IMR-90 (cell line): ENCODE measurements at regions not wholly inside any gene's neighbourhood (a gene's known extent, or its start where the extent isn't known, plus 50 kb on each side); places are given as distances from the start of the nearest gene placed in this dataset.

Experiments used
- ATAC-seq: fragments of 200-7000 bp; cut with Tn5 transposase; 2 replicates; pipeline ENCODE4 v1.9.1; 2020; ENCODE audit warnings: low read depth, mild to moderate bottlenecking, moderate library complexity
- BruUV-seq: library from RNA; stranded (reverse); fragments of 400-500 nt; replicated peaks from 2 replicates; lab custom pipeline; 2021; lab: Mats Ljungman, UMichigan
- CTCF ChIA-PET: fragments of 300-600 bp; formaldehyde crosslinking; extraction: SDS; loops from one replicate; lab custom pipeline; 2021; ENCODE audit warnings: antibody characterized with exemption; lab: Yijun Ruan, JAX
- POLR2A ChIA-PET: fragments of 300-600 bp; sonication (Branson Sonifier 250); formaldehyde crosslinking; loops from one replicate; lab custom pipeline; 2022; ENCODE audit warnings: antibody characterized with exemption; ENCODE audit not compliant: unreplicated experiment; lab: Charles Lee
- DNase-seq: peaks from one replicate; pipeline ENCODE4 v3.0.0; 2013
- H2AFZ ChIP-seq: replicated peaks from 2 replicates; pipeline ENCODE3; 2013; ENCODE audit warnings: low read length, mild to moderate bottlenecking; ENCODE audit not compliant: poor library complexity
- H2AK5ac ChIP-seq: 2 replicates; pipeline ENCODE4 v1.6.1; 2013; ENCODE audit warnings: low read depth, low read length, inconsistent platforms
- H2AK9ac ChIP-seq: replicated peaks from 2 replicates; pipeline ENCODE3; 2013; ENCODE audit warnings: mild to moderate bottlenecking, low read depth, low read length, moderate library complexity; ENCODE audit not compliant: poor library complexity
- H2BK120ac ChIP-seq: 2 replicates; pipeline ENCODE4 v1.6.1; 2013; ENCODE audit warnings: low read depth, low read length, inconsistent platforms
- H2BK15ac ChIP-seq: 3 replicates; pipeline ENCODE4 v1.6.1; 2013; ENCODE audit warnings: low read depth, low read length, inconsistent platforms
- H2BK20ac ChIP-seq: 2 replicates; pipeline ENCODE4 v1.6.1; 2013; ENCODE audit warnings: low read depth, mild to moderate bottlenecking, inconsistent platforms, low read length, moderate library complexity
- H2BK5ac ChIP-seq: 2 replicates; pipeline ENCODE4 v1.6.1; 2013; ENCODE audit warnings: mild to moderate bottlenecking, low read depth, low read length, inconsistent platforms; ENCODE audit not compliant: poor library complexity, severe bottlenecking
- H3K14ac ChIP-seq: replicated peaks from 2 replicates; pipeline ENCODE4 v1.6.1; 2013; ENCODE audit warnings: low read depth, low read length, inconsistent platforms
- H3K18ac ChIP-seq: 2 replicates; pipeline ENCODE4 v1.6.1; 2013; ENCODE audit warnings: low read depth, low read length, control low read depth
- H3K23ac ChIP-seq: 2 replicates; pipeline ENCODE4 v1.6.1; 2013; ENCODE audit warnings: low read depth, low read length, inconsistent platforms
- H3K27ac ChIP-seq: 2 replicates; pipeline ENCODE4 v1.5.1; 2013; ENCODE audit warnings: mild to moderate bottlenecking, control low read depth, low read length; ENCODE audit not compliant: insufficient read depth
- H3K27me3 ChIP-seq: 2 replicates; pipeline ENCODE4 v1.6.1; 2013; ENCODE audit warnings: low read length; ENCODE audit not compliant: control insufficient read depth, insufficient read depth
- H3K36me3 ChIP-seq: 2 replicates; pipeline ENCODE4 v1.6.1; 2013; ENCODE audit warnings: low read length, mixed read lengths; ENCODE audit not compliant: control insufficient read depth, insufficient read depth
- H3K4ac ChIP-seq: 2 replicates; pipeline ENCODE4 v1.6.1; 2013; ENCODE audit warnings: low read depth, low read length, inconsistent platforms
- H3K4me1 ChIP-seq: 2 replicates; pipeline ENCODE4 v1.6.1; 2013; ENCODE audit warnings: low read length, mixed read lengths; ENCODE audit not compliant: control insufficient read depth, insufficient read depth
- H3K4me2 ChIP-seq: 2 replicates; pipeline ENCODE4 v1.6.1; 2013; ENCODE audit warnings: low read depth, mild to moderate bottlenecking, control low read depth, low read length, moderate library complexity
- H3K4me3 ChIP-seq: 2 replicates; pipeline ENCODE4 v1.5.1; 2013; ENCODE audit warnings: low read depth, mild to moderate bottlenecking, control low read depth, low read length, moderate library complexity; ENCODE audit not compliant: insufficient read depth
- H3K56ac ChIP-seq: 2 replicates; pipeline ENCODE4 v1.6.1; 2013; ENCODE audit warnings: low read length, inconsistent platforms; ENCODE audit not compliant: insufficient read depth; ENCODE audit errors: extremely low read depth
- H3K79me1 ChIP-seq, 2 experiments: 2 replicates each; pipeline ENCODE4 v1.6.1; 2013; ENCODE audit warnings: low read length in 2 of 2, inconsistent platforms in 1 of 2, low read depth in 1 of 2
- H3K9ac ChIP-seq: 2 replicates; pipeline ENCODE4 v1.6.1; 2013; ENCODE audit warnings: low read depth, low read length, control low read depth
- H3K9me1 ChIP-seq: 2 replicates; pipeline ENCODE4 v1.6.1; 2013; ENCODE audit warnings: low read length, inconsistent platforms; ENCODE audit not compliant: insufficient read depth
- H3K9me3 ChIP-seq: 2 replicates; pipeline ENCODE4 v1.6.1; 2013; ENCODE audit warnings: low read length; ENCODE audit not compliant: control insufficient read depth, insufficient read depth
- H4K20me1 ChIP-seq: 2 replicates; pipeline ENCODE4 v1.6.1; 2013; ENCODE audit warnings: low read length, inconsistent platforms; ENCODE audit not compliant: insufficient read depth
- H4K5ac ChIP-seq: 2 replicates; pipeline ENCODE4 v1.6.1; 2013; ENCODE audit warnings: mild to moderate bottlenecking, low read depth, low read length, control low read depth
- H4K8ac ChIP-seq, 2 experiments: 2 replicates each; pipeline ENCODE4 v1.6.1; 2013; ENCODE audit warnings: low read depth in 2 of 2, low read length in 2 of 2, control low read depth in 1 of 2, inconsistent platforms in 1 of 2
- H4K91ac ChIP-seq: 2 replicates; pipeline ENCODE4 v1.6.1; 2013; ENCODE audit warnings: low read depth, low read length, inconsistent platforms; ENCODE audit not compliant: insufficient read depth
- BHLHE40 ChIP-seq: fragments of 150-350 bp; IDR thresholded peaks from 2 replicates; pipeline ENCODE4 v1.6.1; 2016; ENCODE audit warnings: mild to moderate bottlenecking, low read depth, low read length
- CEBPB ChIP-seq: IDR thresholded peaks from 2 replicates; pipeline ENCODE4 v1.6.1; 2012; ENCODE audit warnings: low read depth, low read length, improper control_type of control experiment
- CHD1 ChIP-seq: IDR thresholded peaks from 2 replicates; pipeline ENCODE4 v1.6.1; 2012; ENCODE audit warnings: low read depth, low read length, improper control_type of control experiment
- ELK1 ChIP-seq: fragments of 150-350 bp; IDR thresholded peaks from 2 replicates; pipeline ENCODE4 v1.6.1; 2016; ENCODE audit warnings: low read depth, mild to moderate bottlenecking, low read length, moderate library complexity, borderline replicate concordance
- FOS ChIP-seq: fragments of 150-350 bp; IDR thresholded peaks from 2 replicates; pipeline ENCODE4 v1.6.1; 2016; ENCODE audit warnings: low read depth, low read length
- MAFK ChIP-seq: IDR thresholded peaks from 2 replicates; pipeline ENCODE4 v1.6.1; 2012; ENCODE audit warnings: low read depth, low read length, improper control_type of control experiment
- MAZ ChIP-seq: IDR thresholded peaks from 2 replicates; pipeline ENCODE4 v1.6.1; 2012; ENCODE audit warnings: low read depth, mild to moderate bottlenecking, low read length, improper control_type of control experiment, moderate library complexity, borderline replicate concordance
- MXI1 ChIP-seq: IDR thresholded peaks from 2 replicates; pipeline ENCODE4 v1.6.1; 2012; ENCODE audit warnings: low read depth, mild to moderate bottlenecking, low read length, moderate library complexity, borderline replicate concordance
- NFE2L2 ChIP-seq: fragments of 150-350 bp; IDR thresholded peaks from 2 replicates; pipeline ENCODE4 v1.6.1; 2016; ENCODE audit warnings: low read depth, mild to moderate bottlenecking, low read length
- POLR2A ChIP-seq: IDR thresholded peaks from 2 replicates; pipeline ENCODE4 v1.6.1; 2012; ENCODE audit warnings: mild to moderate bottlenecking, low read depth, low read length
- RAD21 ChIP-seq: IDR thresholded peaks from 2 replicates; pipeline ENCODE4 v1.6.1; 2012; ENCODE audit warnings: low read length, improper control_type of control experiment
- RCOR1 ChIP-seq: IDR thresholded peaks from 2 replicates; pipeline ENCODE4 v1.6.1; 2012; ENCODE audit warnings: mild to moderate bottlenecking, low read length, improper control_type of control experiment; ENCODE audit not compliant: insufficient replicate concordance
- RFX5 ChIP-seq: IDR thresholded peaks from 2 replicates; pipeline ENCODE4 v1.8.0; 2012; ENCODE audit warnings: low read depth, mild to moderate bottlenecking, low read length, moderate library complexity
- SMC3 ChIP-seq: fragments of 150-350 bp; IDR thresholded peaks from 2 replicates; pipeline ENCODE4 v1.6.1; 2016; ENCODE audit warnings: low read depth, mild to moderate bottlenecking, antibody characterized with exemption, low read length, moderate library complexity
- USF2 ChIP-seq: fragments of 150-350 bp; IDR thresholded peaks from 2 replicates; pipeline ENCODE4 v1.6.1; 2017; ENCODE audit warnings: mild to moderate bottlenecking, antibody characterized with exemption, low read length, low read depth
- WGBS, 2 experiments: methylation state at CpG; one replicate each; pipeline versions ENCODE4 v1.1.5 to v1.1.7; 2013; ENCODE audit warnings: missing lambda C conversion rate in 2 of 2; ENCODE audit not compliant: insufficient read length in 1 of 2; ENCODE audit errors: extremely low coverage in 2 of 2; 5-methylcytosine and 5-hydroxymethylcytosine counted together
- dilution Hi-C: fragments of 300-500 bp; cut with HindIII; formaldehyde crosslinking; loops from one replicate; pipeline ENCODE4 v1.14.3; 2018; ENCODE audit warnings: low sequenced_read_pairs; ENCODE audit not compliant: unreplicated experiment
- in situ Hi-C: fragments of 300-500 bp; cut with MboI; formaldehyde crosslinking; loops from 3 replicates; pipeline ENCODE4 v1.14.3; 2019; ENCODE audit warnings: low sequenced_read_pairs, inconsistent platforms, mixed read lengths
- intact Hi-C: fragments of 100-400 bp; cut with micrococcal nuclease; formaldehyde crosslinking; loops from 2 replicates; pipeline ENCODE4 v1.10.0; 2022
- TF ChIP-seq, protein P1 (sequence below): conservative IDR thresholded peaks from 2 replicates; pipeline ENCODE4 v1.5.1; 2012; ENCODE audit warnings: mild to moderate bottlenecking, low read depth, low read length, improper control_type of control experiment

GRCh38 chr5:159779481-159779880 lies 136.8 kb upstream of the ADRA1B start:
- Histone ChIP-seq H2AK5ac (peak overlapping the region; percentile 74; the same call in 1 of the 2 replicates), H4K20me1 (no peaks in the 10 kb centered on the region), H2AFZ (no peak overlapping the region), H2BK120ac (peak overlapping the region; percentile 89), H4K5ac (no peak overlapping the region), H3K14ac (peak overlapping the region; percentile 80), H3K4me2 (no peak overlapping the region), H3K9ac (no peak overlapping the region), H3K79me1 (no peaks in the 10 kb centered on the region), H3K27me3 (no peaks in the 10 kb centered on the region), H2BK20ac (peak overlapping the region; percentile 94), H3K4me1 (no peaks in the 10 kb centered on the region), H3K27ac (no peak overlapping the region), H4K8ac (peak overlapping the region; percentile 19 to 68; a peak in 2 of 4 replicates), H3K4ac (peak overlapping the region; percentile 77; the same call in 1 of the 2 replicates), H3K18ac (peak overlapping the region; percentile 45; the same call in 1 of the 2 replicates), H4K91ac (peak overlapping the region; percentile 70), H2BK5ac (peak overlapping the region; percentile 27), H3K56ac (no peak overlapping the region), H3K4me3 (no peak overlapping the region), H3K9me3 (no peaks in the 10 kb centered on the region), H3K9me1 (peaks cover 5% of the 10 kb centered on the region), H3K36me3 (no peaks in the 10 kb centered on the region), H2BK15ac (peak overlapping the region; percentile 94), H3K23ac (peak overlapping the region; percentile 54; the same call in 1 of the 2 replicates), H2AK9ac (no peak overlapping the region)
- BruUV-seq: no TSS peak
- ChIA-PET CTCF (interaction anchor here (0.6 kb wide), 1 partner anchor 41 kb away, joined by 3 read pairs; no protein-coding TSS in a partner anchor), POLR2A (interaction anchor here (0.9 kb wide), 1 partner anchor 17 kb away, joined by 3 read pairs; no protein-coding TSS in a partner anchor)
- WGBS, 2 experiments: no CpG with 5 or more reads among the region's 4 CpGs
- dilution Hi-C loops: no loop called here
- intact Hi-C loops: loop anchor here (5.0 kb wide), 1 partner anchor 138 kb away; the partner anchor contains the start of gene ADRA1B
- ATAC-seq (no peak), DNase-seq (no peak)
- no peak for TF ChIP-seq RAD21
- no peak for TF ChIP-seq MAFK
- no peak for TF ChIP-seq MAZ
- no peak for TF ChIP-seq FOS
- TF ChIP-seq, protein P1, sequence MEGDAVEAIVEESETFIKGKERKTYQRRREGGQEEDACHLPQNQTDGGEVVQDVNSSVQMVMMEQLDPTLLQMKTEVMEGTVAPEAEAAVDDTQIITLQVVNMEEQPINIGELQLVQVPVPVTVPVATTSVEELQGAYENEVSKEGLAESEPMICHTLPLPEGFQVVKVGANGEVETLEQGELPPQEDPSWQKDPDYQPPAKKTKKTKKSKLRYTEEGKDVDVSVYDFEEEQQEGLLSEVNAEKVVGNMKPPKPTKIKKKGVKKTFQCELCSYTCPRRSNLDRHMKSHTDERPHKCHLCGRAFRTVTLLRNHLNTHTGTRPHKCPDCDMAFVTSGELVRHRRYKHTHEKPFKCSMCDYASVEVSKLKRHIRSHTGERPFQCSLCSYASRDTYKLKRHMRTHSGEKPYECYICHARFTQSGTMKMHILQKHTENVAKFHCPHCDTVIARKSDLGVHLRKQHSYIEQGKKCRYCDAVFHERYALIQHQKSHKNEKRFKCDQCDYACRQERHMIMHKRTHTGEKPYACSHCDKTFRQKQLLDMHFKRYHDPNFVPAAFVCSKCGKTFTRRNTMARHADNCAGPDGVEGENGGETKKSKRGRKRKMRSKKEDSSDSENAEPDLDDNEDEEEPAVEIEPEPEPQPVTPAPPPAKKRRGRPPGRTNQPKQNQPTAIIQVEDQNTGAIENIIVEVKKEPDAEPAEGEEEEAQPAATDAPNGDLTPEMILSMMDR: no peak
- TF ChIP-seq POLR2A: no peak
- TF ChIP-seq RFX5: no peak
- no peak for TF ChIP-seq CEBPB
- no peak for TF ChIP-seq ELK1
- TF ChIP-seq SMC3: no peak
- no peak for TF ChIP-seq BHLHE40
- no peak for TF ChIP-seq NFE2L2
- TF ChIP-seq CHD1: no peak
- TF ChIP-seq MXI1: no peak
- no peak for TF ChIP-seq USF2
- TF ChIP-seq RCOR1: no peak
- in situ Hi-C loops: no loop called here
